K562 (cell line): ENCODE measurements at regions not wholly inside any gene's neighbourhood (a gene's known extent, or its start where the extent isn't known, plus 50 kb on each side); places are given as distances from the start of the nearest gene placed in this dataset.

Experiments used
- ATAC-seq: fragments of 200-7000 bp; cut with Tn5 transposase; 3 replicates; pipeline ENCODE4 v1.9.1; 2020; ENCODE audit warnings: moderate library complexity
- BruUV-seq: library from RNA; stranded (reverse); fragments of 400-500 nt; replicated peaks from 2 replicates; lab custom pipeline; 2021; lab: Mats Ljungman, UMichigan
- CTCF ChIA-PET: fragments of 300-600 bp; formaldehyde crosslinking; extraction: SDS; loops from one replicate; lab custom pipeline; 2021; ENCODE audit warnings: low intra/inter-chr PET ratio; lab: Yijun Ruan, JAX
- POLR2A ChIA-PET: fragments of 300-600, 350-650 bp; sonication (Branson Sonifier 250); formaldehyde crosslinking; extraction: SDS; loops from one replicate; lab custom pipeline; 2021; ENCODE audit warnings: antibody characterized with exemption, inconsistent platforms; lab: Yijun Ruan, JAX
- DNase-seq, 4 experiments: peaks; one replicate each; pipeline versions ENCODE4 v3.0.0 to v3.0.0-alpha.2; 2011 to 2018; ENCODE audit warnings: low spot score in 3 of 4, mixed read lengths in 3 of 4; ENCODE audit errors: extremely low read depth in 1 of 4
- FAIRE-seq: peaks from 2 replicates; lab custom pipeline; 2011; peaks lifted over from hg19 to GRCh38; lab: Jason Lieb, UNC
- H2AFZ ChIP-seq: 2 replicates; pipeline ENCODE4 v1.6.0; 2011; ENCODE audit warnings: low read depth, low read length, control low read depth, inconsistent platforms
- H3K27ac ChIP-seq: fragments of 200-600 bp; 3 replicates; pipeline ENCODE4 v1.8.0; 2011; ENCODE audit warnings: low read depth, mild to moderate bottlenecking, control low read depth, inconsistent platforms, low read length, moderate library complexity, mixed read lengths; ENCODE audit errors: extremely low read depth
- H3K27me3 ChIP-seq, 2 experiments: fragments of 300-600 bp in 1 of 2; 2 replicates in 1 of 2; 3 replicates in 1 of 2; pipeline versions ENCODE4 v1.6.0 to v1.8.0; 2011; ENCODE audit warnings: inconsistent platforms in 2 of 2, low read length in 2 of 2, mild to moderate bottlenecking in 1 of 2, mixed read lengths in 1 of 2, moderate library complexity in 1 of 2; ENCODE audit not compliant: control insufficient read depth in 2 of 2, insufficient read depth in 2 of 2
- H3K36me3 ChIP-seq: fragments of 300-600 bp; 3 replicates; pipeline ENCODE4 v1.8.0; 2011; ENCODE audit warnings: mild to moderate bottlenecking, low read length, inconsistent platforms; ENCODE audit not compliant: control insufficient read depth, insufficient read depth
- H3K4me1 ChIP-seq, 2 experiments: fragments of 200-600 bp in 1 of 2; replicated peaks in 1 of 2; 2 replicates in 1 of 2; 3 replicates in 1 of 2; pipeline versions ENCODE4 v1.5.1 to v1.8.0; 2011; ENCODE audit warnings: inconsistent platforms in 2 of 2, low read length in 2 of 2, mild to moderate bottlenecking in 1 of 2, mixed read lengths in 1 of 2, moderate library complexity in 1 of 2; ENCODE audit not compliant: control insufficient read depth in 2 of 2, insufficient read depth in 2 of 2
- H3K4me2 ChIP-seq: 2 replicates; pipeline ENCODE4 v1.6.1; 2011; ENCODE audit warnings: low read length, control low read depth, inconsistent platforms, mixed read lengths; ENCODE audit not compliant: insufficient read depth
- H3K4me3 ChIP-seq: fragments of 200-600 bp; sonication (generic), shearing (Covaris generic); 2 replicates; pipeline ENCODE4 v1.5.1; 2016; ENCODE audit warnings: control low read depth, inconsistent platforms
- H3K79me2 ChIP-seq: fragments of 200-600 bp; 3 replicates; pipeline ENCODE4 v1.8.0; 2011; ENCODE audit warnings: low read length, inconsistent platforms; ENCODE audit not compliant: control insufficient read depth, insufficient read depth
- H3K9ac ChIP-seq, 2 experiments: 2 replicates each; pipeline versions ENCODE4 v1.6.0 to v1.6.1; 2011; ENCODE audit warnings: low read depth in 2 of 2, low read length in 2 of 2, control low read depth in 1 of 2, inconsistent platforms in 1 of 2, mild to moderate bottlenecking in 1 of 2, mixed read lengths in 1 of 2; ENCODE audit not compliant: insufficient read depth in 1 of 2
- H3K9me1 ChIP-seq: one replicate; pipeline ENCODE4 v1.6.0; 2011; ENCODE audit warnings: inconsistent platforms, mild to moderate bottlenecking, low read length, moderate library complexity; ENCODE audit not compliant: control insufficient read depth, insufficient read depth
- H3K9me3 ChIP-seq: replicated peaks from 2 replicates; pipeline ENCODE4 v1.5.1; 2011; ENCODE audit warnings: low read depth, low read length, inconsistent platforms; ENCODE audit not compliant: control insufficient read depth, insufficient read depth
- H4K20me1 ChIP-seq: replicated peaks from 2 replicates; pipeline ENCODE4 v1.6.1; 2011; ENCODE audit warnings: low read length, inconsistent platforms, mixed read lengths; ENCODE audit not compliant: control insufficient read depth, insufficient read depth
- DNMT1 ChIP-seq: fragments of 450-650 bp; IDR thresholded peaks from 2 replicates; pipeline ENCODE4 v1.6.1; 2016; ENCODE audit warnings: antibody characterized with exemption, mild to moderate bottlenecking
- HMG20A ChIP-seq: fragments of 450-650 bp; formaldehyde crosslinking; conservative IDR thresholded peaks from 2 replicates; pipeline ENCODE4 v1.4.0; 2020; ENCODE audit warnings: mild to moderate bottlenecking, mixed read lengths
- MCM5 ChIP-seq: fragments of 450-650 bp; IDR thresholded peaks from 2 replicates; pipeline ENCODE4 v1.6.1; 2016; ENCODE audit warnings: low read depth
- SNIP1 ChIP-seq: fragments of 450-650 bp; IDR thresholded peaks from 2 replicates; pipeline ENCODE4 v1.7.1; 2017; ENCODE audit warnings: low read depth, mild to moderate bottlenecking
- TCF3 ChIP-seq: sonication (generic); formaldehyde crosslinking; IDR thresholded peaks from 2 replicates; pipeline ENCODE4 v1.4.0; 2020; ENCODE audit warnings: mild to moderate bottlenecking, missing genetic modification reagents
- U2AF1 ChIP-seq: fragments of 200-400 bp; formaldehyde crosslinking; optimal IDR thresholded peaks from 2 replicates; pipeline ENCODE3; 2017; ENCODE audit warnings: mild to moderate bottlenecking, low read depth, low read length, moderate library complexity
- ZNF347 ChIP-seq: fragments of 450-650 bp; formaldehyde crosslinking; IDR thresholded peaks from 2 replicates; pipeline ENCODE4 v1.4.0; 2020; ENCODE audit warnings: low read depth, mild to moderate bottlenecking, moderate library complexity
- ZNF431 ChIP-seq: sonication (generic); formaldehyde crosslinking; IDR thresholded peaks from 2 replicates; pipeline ENCODE4 v1.8.0; 2022; ENCODE audit warnings: mild to moderate bottlenecking, missing genetic modification reagents
- ZNF77 ChIP-seq: fragments of 250-450 bp; sonication (Bioruptor Pico); IDR thresholded peaks from 2 replicates; pipeline ENCODE4 v1.5.0; 2020
- WGBS: fragments of 100-300 bp; shearing (Covaris generic); methylation state at CpG from one replicate; pipeline ENCODE4 v1.1.6; 2016; ENCODE audit warnings: low coverage, mixed read lengths; ENCODE audit not compliant: insufficient coverage; ENCODE audit errors: missing lambda C conversion rate; 5-methylcytosine and 5-hydroxymethylcytosine counted together
- in situ Hi-C: fragments of 300-500 bp; cut with MboI; formaldehyde crosslinking; loops from 4 replicates; pipeline ENCODE4 v1.15.0; 2018; ENCODE audit warnings: inconsistent platforms, mixed read lengths
- intact Hi-C: fragments of 100-400 bp; cut with micrococcal nuclease; formaldehyde crosslinking; loops from 2 replicates; pipeline ENCODE4 v1.14.2; 2022

- TF ChIP-seq DNMT1 (no peak), TCF3 (CRISPR knock-in tag) (no peak), ZNF347 (CRISPR knock-in tag) (no peak), MCM5 (no peak)
Measured at GRCh38 chr6:156175433-156175832, 601.7 kb upstream of the ARID1B start.

GRCh38 chr6:156174031-156174890 lies 602.9 kb upstream of the ARID1B start:
- intact Hi-C loops, result no loop called here
- POLR2A ChIA-PET, result no interaction called here
- ATAC-seq (no peak), FAIRE-seq (no peak), DNase-seq (no peak)
- in situ Hi-C loops, result no loop called here
- CTCF ChIA-PET, result no interaction called here
- Histone ChIP-seq H3K9me1 (no peaks in the 10 kb centered on the region), H3K4me1 (no peaks in the 10 kb centered on the region), H2AFZ (no peak overlapping the region), H3K79me2 (no peaks in the 10 kb centered on the region), H3K9me3 (0 out of 2 replicates have a peak, but pooled peaks cover 2% of the 10 kb centered on the region), H3K4me2 (no peak overlapping the region), H3K27ac (no peak overlapping the region), H3K36me3 (no peaks in the 10 kb centered on the region), H3K9ac (no peak overlapping the region), H4K20me1 (no peaks in the 10 kb centered on the region), H3K4me3 (no peak overlapping the region), H3K27me3 (no peaks in the 10 kb centered on the region)
- no peak for TF ChIP-seq ZNF431 (CRISPR knock-in tag)
- no peak for TF ChIP-seq U2AF1
- TF ChIP-seq SNIP1, result no peak
- no peak for TF ChIP-seq ZNF77 (CRISPR knock-in tag)
- TF ChIP-seq HMG20A, result no peak
- under 1% methylated on average over 11 of the region's 11 CpGs for WGBS
- BruUV-seq, result no TSS peak

More at GRCh38 chr6:156175433-156175832, 601.7 kb upstream of the ARID1B start:
- FAIRE-seq (no peak), ATAC-seq (no peak), DNase-seq (no peak)
- no peak overlapping the region for H3K4me3 ChIP-seq
- H2AFZ ChIP-seq, result no peak overlapping the region
- 0% methylated on average over 3 of the region's 3 CpGs for WGBS
- intact Hi-C loops, result no loop called here
- H3K27ac ChIP-seq, result no peak overlapping the region
- H3K4me2 ChIP-seq, result no peak overlapping the region
- no peaks in the 10 kb centered on the region for H3K9me1 ChIP-seq
- H3K9ac ChIP-seq, result no peak overlapping the region
- no peaks in the 10 kb centered on the region for H3K4me1 ChIP-seq
- ChIA-PET CTCF (no interaction called here), POLR2A (no interaction called here)
- H3K79me2 ChIP-seq, result no peaks in the 10 kb centered on the region
- H4K20me1 ChIP-seq, result no peaks in the 10 kb centered on the region
- no peaks in the 10 kb centered on the region for H3K27me3 ChIP-seq
- BruUV-seq, result no TSS peak
- in situ Hi-C loops, result no loop called here
- H3K9me3 ChIP-seq, result 0 out of 2 replicates have a peak, but pooled peaks cover 2% of the 10 kb centered on the region
- no peaks in the 10 kb centered on the region for H3K36me3 ChIP-seq
